Ovary (tissue), 3 donors: ENCODE measurements at regions not wholly inside any gene's neighbourhood (a gene's known extent, or its start where the extent isn't known, plus 50 kb on each side); places are given as distances from the start of the nearest gene placed in this dataset.

Experiments used
- POLR2A ChIP-seq: fragments of 450-650 bp; IDR thresholded peaks from one replicate; pipeline ENCODE4 v1.6.1; 2017; ENCODE audit warnings: antibody characterized with exemption, mild to moderate bottlenecking, moderate library complexity
- TF ChIP-seq, protein P1 (sequence below), 3 donors: fragments of 450-650 bp in 2 of 3; fragments of 200-600 bp in 1 of 3; IDR thresholded peaks; one replicate each; pipeline versions ENCODE4 v1.5.1 to v1.8.0; 2016 to 2022; ENCODE audit warnings: antibody characterized with exemption in 3 of 3, mild to moderate bottlenecking in 1 of 3
- donor health status: DM: no; HTN: no; CAD: no.

DNA sequence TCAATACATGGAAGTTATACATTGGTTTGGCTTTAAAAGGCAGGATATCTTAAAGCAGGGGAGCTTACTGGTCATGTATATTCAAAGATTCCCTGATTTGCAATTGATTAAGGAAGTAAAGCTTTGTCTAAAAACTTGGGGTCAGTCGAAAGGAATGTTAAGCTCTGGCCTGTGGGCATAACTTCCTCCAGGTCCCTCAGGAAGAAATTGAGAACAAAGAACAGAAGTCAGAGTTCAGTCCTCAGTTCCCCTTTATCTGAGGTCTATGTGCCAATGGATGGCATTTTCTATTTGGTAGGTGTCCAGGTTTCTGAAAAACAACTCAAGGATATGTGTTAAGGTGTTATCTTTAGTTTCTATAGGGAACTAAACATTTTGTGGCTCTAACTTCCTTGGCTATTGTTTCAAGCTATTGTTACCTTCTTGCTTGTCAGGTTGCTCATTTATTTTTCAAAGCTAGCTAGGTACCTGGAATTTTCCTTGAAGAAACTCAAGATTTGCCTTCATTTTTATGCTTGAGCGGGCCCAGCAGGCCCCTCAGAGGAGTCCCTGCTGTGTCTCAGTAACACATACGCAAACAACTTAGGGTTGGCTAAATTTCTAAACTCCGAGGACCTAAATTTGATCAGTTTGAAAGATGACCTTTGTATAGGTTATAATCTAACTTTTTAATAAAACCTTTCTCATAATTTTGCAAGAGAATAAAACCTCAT lies 135.0 kb upstream of the UBE2E2 start:
- TF ChIP-seq, protein P1, sequence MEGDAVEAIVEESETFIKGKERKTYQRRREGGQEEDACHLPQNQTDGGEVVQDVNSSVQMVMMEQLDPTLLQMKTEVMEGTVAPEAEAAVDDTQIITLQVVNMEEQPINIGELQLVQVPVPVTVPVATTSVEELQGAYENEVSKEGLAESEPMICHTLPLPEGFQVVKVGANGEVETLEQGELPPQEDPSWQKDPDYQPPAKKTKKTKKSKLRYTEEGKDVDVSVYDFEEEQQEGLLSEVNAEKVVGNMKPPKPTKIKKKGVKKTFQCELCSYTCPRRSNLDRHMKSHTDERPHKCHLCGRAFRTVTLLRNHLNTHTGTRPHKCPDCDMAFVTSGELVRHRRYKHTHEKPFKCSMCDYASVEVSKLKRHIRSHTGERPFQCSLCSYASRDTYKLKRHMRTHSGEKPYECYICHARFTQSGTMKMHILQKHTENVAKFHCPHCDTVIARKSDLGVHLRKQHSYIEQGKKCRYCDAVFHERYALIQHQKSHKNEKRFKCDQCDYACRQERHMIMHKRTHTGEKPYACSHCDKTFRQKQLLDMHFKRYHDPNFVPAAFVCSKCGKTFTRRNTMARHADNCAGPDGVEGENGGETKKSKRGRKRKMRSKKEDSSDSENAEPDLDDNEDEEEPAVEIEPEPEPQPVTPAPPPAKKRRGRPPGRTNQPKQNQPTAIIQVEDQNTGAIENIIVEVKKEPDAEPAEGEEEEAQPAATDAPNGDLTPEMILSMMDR (IDR thresholded peaks at IDR 0.05): no peak
- TF ChIP-seq POLR2A: no peak
